ENCODE measurements at regions not wholly inside any gene's neighbourhood (a gene's known extent, or its start where the extent isn't known, plus 50 kb on each side); places are given as distances from the start of the nearest gene placed in this dataset.

- Histone ChIP-seq H3K4me3 (ENCODE audit: low read length) (no peak overlapping the region), H3K27ac (ENCODE audit: low read depth, low read length) (no peak overlapping the region), H3K4me1 (ENCODE audit: control insufficient read depth, insufficient read depth, low read length) (no peaks in the 10 kb centered on the region), H3K27me3 (ENCODE audit: control insufficient read depth, insufficient read depth, low read length) (no peaks in the 10 kb centered on the region), H3K36me3 (ENCODE audit: control insufficient read depth, insufficient read depth, low read length) (peaks cover 2% of the 10 kb centered on the region), H3K9ac (ENCODE audit: low read length) (no peak overlapping the region)
Measured at GRCh38 chr17:72419866-72420774, 299.3 kb downstream of the SOX9 start.

GRCh38 chr17:72420775-72421127 lies 299.9 kb downstream of the SOX9 start:
- Histone ChIP-seq H3K27ac (ENCODE audit: low read depth, low read length) (no peak overlapping the region), H3K4me1 (ENCODE audit: control insufficient read depth, insufficient read depth, low read length) (no peaks in the 10 kb centered on the region), H3K4me3 (ENCODE audit: low read length) (no peak overlapping the region), H3K27me3 (ENCODE audit: control insufficient read depth, insufficient read depth, low read length) (no peaks in the 10 kb centered on the region), H3K9ac (ENCODE audit: low read length) (no peak overlapping the region), H3K36me3 (ENCODE audit: control insufficient read depth, insufficient read depth, low read length) (peaks cover 2% of the 10 kb centered on the region)

- no peak overlapping the region for H3K27ac ChIP-seq (ENCODE audit: low read depth, low read length)
Measured at GRCh38 chr17:72421128-72422092, 300.6 kb downstream of the SOX9 start.

GRCh38 chr17:72422204-72422504 lies 301.3 kb downstream of the SOX9 start:
- no peak overlapping the region for H3K9ac ChIP-seq (ENCODE audit: low read length)
- H3K4me3 ChIP-seq (ENCODE audit: low read length): no peak overlapping the region
- peaks cover under 1% of the 10 kb centered on the region for H3K36me3 ChIP-seq (ENCODE audit: control insufficient read depth, insufficient read depth, low read length)
- no peaks in the 10 kb centered on the region for H3K4me1 ChIP-seq (ENCODE audit: control insufficient read depth, insufficient read depth, low read length)
- H3K27me3 ChIP-seq (ENCODE audit: control insufficient read depth, insufficient read depth, low read length): no peaks in the 10 kb centered on the region
- H3K27ac ChIP-seq (ENCODE audit: low read depth, low read length): no peak overlapping the region

More at GRCh38 chr17:72421128-72422092, 300.6 kb downstream of the SOX9 start:
- H3K4me1 ChIP-seq (ENCODE audit: control insufficient read depth, insufficient read depth, low read length): no peaks in the 10 kb centered on the region
- peaks cover 2% of the 10 kb centered on the region for H3K36me3 ChIP-seq (ENCODE audit: control insufficient read depth, insufficient read depth, low read length)
- no peak overlapping the region for H3K9ac ChIP-seq (ENCODE audit: low read length)
- H3K27me3 ChIP-seq (ENCODE audit: control insufficient read depth, insufficient read depth, low read length): no peaks in the 10 kb centered on the region
- H3K4me3 ChIP-seq (ENCODE audit: low read length): no peak overlapping the region

- H3K27ac ChIP-seq (ENCODE audit: low read depth, low read length): no peak overlapping the region
- no peaks in the 10 kb centered on the region for H3K4me1 ChIP-seq (ENCODE audit: control insufficient read depth, insufficient read depth, low read length)
- no peak overlapping the region for H3K9ac ChIP-seq (ENCODE audit: low read length)
- H3K36me3 ChIP-seq (ENCODE audit: control insufficient read depth, insufficient read depth, low read length): no peaks in the 10 kb centered on the region
- no peaks in the 10 kb centered on the region for H3K27me3 ChIP-seq (ENCODE audit: control insufficient read depth, insufficient read depth, low read length)
- H3K4me3 ChIP-seq (ENCODE audit: low read length): no peak overlapping the region
Measured at GRCh38 chr17:72422505-72423285, 301.9 kb downstream of the SOX9 start.

- H3K27ac ChIP-seq (ENCODE audit: low read depth, low read length): no peak overlapping the region
- no peak overlapping the region for H3K4me3 ChIP-seq (ENCODE audit: low read length)
- H3K9ac ChIP-seq (ENCODE audit: low read length): no peak overlapping the region
- no peaks in the 10 kb centered on the region for H3K27me3 ChIP-seq (ENCODE audit: control insufficient read depth, insufficient read depth, low read length)
- H3K36me3 ChIP-seq (ENCODE audit: control insufficient read depth, insufficient read depth, low read length): no peaks in the 10 kb centered on the region
- H3K4me1 ChIP-seq (ENCODE audit: control insufficient read depth, insufficient read depth, low read length): no peaks in the 10 kb centered on the region
Measured at GRCh38 chr17:72423286-72423589, 302.4 kb downstream of the SOX9 start.

- Histone ChIP-seq H3K4me3 (ENCODE audit: low read length) (no peak overlapping the region), H3K9ac (ENCODE audit: low read length) (no peak overlapping the region), H3K36me3 (ENCODE audit: control insufficient read depth, insufficient read depth, low read length) (no peaks in the 10 kb centered on the region), H3K4me1 (ENCODE audit: control insufficient read depth, insufficient read depth, low read length) (no peaks in the 10 kb centered on the region), H3K27ac (ENCODE audit: low read depth, low read length) (no peak overlapping the region), H3K27me3 (ENCODE audit: control insufficient read depth, insufficient read depth, low read length) (no peaks in the 10 kb centered on the region)
Measured at GRCh38 chr17:72423718-72424117, 302.9 kb downstream of the SOX9 start.

GRCh38 chr17:72424505-72425117 lies 303.8 kb downstream of the SOX9 start:
- Histone ChIP-seq H3K36me3 (ENCODE audit: control insufficient read depth, insufficient read depth, low read length) (no peaks in the 10 kb centered on the region), H3K27me3 (ENCODE audit: control insufficient read depth, insufficient read depth, low read length) (no peaks in the 10 kb centered on the region), H3K4me1 (ENCODE audit: control insufficient read depth, insufficient read depth, low read length) (no peaks in the 10 kb centered on the region), H3K27ac (ENCODE audit: low read depth, low read length) (no peak overlapping the region), H3K4me3 (ENCODE audit: low read length) (no peak overlapping the region), H3K9ac (ENCODE audit: low read length) (no peak overlapping the region)

- H3K27ac ChIP-seq (ENCODE audit: low read depth, low read length): no peak overlapping the region
- H3K4me1 ChIP-seq (ENCODE audit: control insufficient read depth, insufficient read depth, low read length): no peaks in the 10 kb centered on the region
- no peaks in the 10 kb centered on the region for H3K27me3 ChIP-seq (ENCODE audit: control insufficient read depth, insufficient read depth, low read length)
Measured at GRCh38 chr17:72425133-72425793, 304.4 kb downstream of the SOX9 start.

GRCh38 chr17:72425794-72426168 lies 305.0 kb downstream of the SOX9 start:
- Histone ChIP-seq H3K36me3 (ENCODE audit: control insufficient read depth, insufficient read depth, low read length) (no peaks in the 10 kb centered on the region), H3K27ac (ENCODE audit: low read depth, low read length) (no peak overlapping the region), H3K4me1 (ENCODE audit: control insufficient read depth, insufficient read depth, low read length) (no peaks in the 10 kb centered on the region), H3K9ac (ENCODE audit: low read length) (no peak overlapping the region), H3K27me3 (ENCODE audit: control insufficient read depth, insufficient read depth, low read length) (no peaks in the 10 kb centered on the region), H3K4me3 (ENCODE audit: low read length) (no peak overlapping the region)

More at GRCh38 chr17:72425133-72425793, 304.4 kb downstream of the SOX9 start:
- Histone ChIP-seq H3K36me3 (ENCODE audit: control insufficient read depth, insufficient read depth, low read length) (no peaks in the 10 kb centered on the region), H3K9ac (ENCODE audit: low read length) (no peak overlapping the region), H3K4me3 (ENCODE audit: low read length) (no peak overlapping the region)

GRCh38 chr17:72426321-72426720 lies 305.5 kb downstream of the SOX9 start:
- Histone ChIP-seq H3K4me3 (ENCODE audit: low read length) (no peak overlapping the region), H3K9ac (ENCODE audit: low read length) (no peak overlapping the region), H3K4me1 (ENCODE audit: control insufficient read depth, insufficient read depth, low read length) (no peaks in the 10 kb centered on the region), H3K27me3 (ENCODE audit: control insufficient read depth, insufficient read depth, low read length) (no peaks in the 10 kb centered on the region), H3K36me3 (ENCODE audit: control insufficient read depth, insufficient read depth, low read length) (no peaks in the 10 kb centered on the region), H3K27ac (ENCODE audit: low read depth, low read length) (no peak overlapping the region)

Measured in rectal smooth muscle tissue (tissue), 1 donor.